ENCODE measurements at regions not wholly inside any gene's neighbourhood (a gene's known extent, or its start where the extent isn't known, plus 50 kb on each side); places are given as distances from the start of the nearest gene placed in this dataset.

DNA sequence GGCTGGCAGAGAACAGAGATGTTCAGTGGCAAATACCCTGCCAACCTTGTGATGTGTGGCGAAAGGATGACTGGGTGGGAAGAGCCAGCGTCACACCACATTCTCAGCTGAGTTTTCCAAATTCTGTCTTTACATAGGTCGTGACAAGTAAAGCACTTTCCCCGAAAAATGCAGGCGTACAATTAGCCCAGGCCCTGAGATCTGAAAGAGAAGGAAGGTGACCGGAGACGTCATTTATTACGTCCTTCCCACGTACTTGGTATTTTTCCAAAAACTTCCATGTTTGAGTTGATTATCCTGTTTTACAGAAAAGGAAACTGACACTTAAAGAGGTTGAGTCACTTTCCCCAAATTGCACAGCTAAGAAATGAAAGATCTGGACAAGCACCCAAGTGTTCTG, 413.3 kb downstream of the PRDM2 start:
- intact Hi-C loops (cut with DNase I), result loop anchor here (5.0 to 10.0 kb wide), 4 partner anchors 619 to 989 kb away; no protein-coding TSS in a partner anchor

DNA sequence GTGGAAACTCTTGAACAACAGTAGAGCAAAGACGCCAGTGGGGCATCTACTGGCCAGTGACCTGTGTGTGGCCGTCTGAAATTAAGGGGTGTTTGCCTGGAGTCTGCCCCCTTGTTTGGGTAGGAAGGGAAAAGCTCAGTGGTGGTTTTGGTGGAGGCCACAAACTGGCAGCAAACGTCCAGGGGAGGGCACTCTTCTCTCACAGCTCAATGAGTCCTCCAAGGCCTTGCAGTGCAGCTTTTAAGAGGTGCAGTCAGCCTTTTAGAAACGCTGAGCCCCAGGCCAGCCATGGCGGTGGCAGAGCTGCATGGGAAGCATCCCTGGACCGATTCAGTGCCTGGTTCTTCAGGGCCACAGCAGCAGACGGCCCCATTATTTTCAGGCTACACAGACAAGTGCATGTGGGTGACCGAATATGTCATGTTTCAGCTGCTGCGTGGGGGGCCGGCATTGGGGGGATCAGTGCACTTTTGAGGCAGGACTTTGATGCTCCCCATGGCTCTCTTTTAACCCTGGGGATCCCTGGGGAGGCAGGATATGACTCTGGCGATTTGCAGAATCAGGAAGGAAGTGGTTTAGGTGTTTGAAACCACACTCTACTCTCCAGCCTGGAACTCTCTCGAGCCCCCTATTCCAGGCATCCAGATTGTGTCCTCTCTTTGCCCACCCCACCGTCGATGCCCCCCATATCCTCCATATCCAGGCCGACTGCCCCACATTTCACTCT, 414.0 kb downstream of the PRDM2 start:
- intact Hi-C loops (cut with DNase I), result loop anchor here (5.0 to 10.0 kb wide), 4 partner anchors 618 to 988 kb away; no protein-coding TSS in a partner anchor
- DNase-seq (peak; percentile 37), ATAC-seq (peak; percentile 56 to 82)

More for the DNA sequence above, 413.3 kb downstream of the PRDM2 start:
- ATAC-seq (peak in 1 of 2 donors; percentile 68), DNase-seq (no peak)

DNA sequence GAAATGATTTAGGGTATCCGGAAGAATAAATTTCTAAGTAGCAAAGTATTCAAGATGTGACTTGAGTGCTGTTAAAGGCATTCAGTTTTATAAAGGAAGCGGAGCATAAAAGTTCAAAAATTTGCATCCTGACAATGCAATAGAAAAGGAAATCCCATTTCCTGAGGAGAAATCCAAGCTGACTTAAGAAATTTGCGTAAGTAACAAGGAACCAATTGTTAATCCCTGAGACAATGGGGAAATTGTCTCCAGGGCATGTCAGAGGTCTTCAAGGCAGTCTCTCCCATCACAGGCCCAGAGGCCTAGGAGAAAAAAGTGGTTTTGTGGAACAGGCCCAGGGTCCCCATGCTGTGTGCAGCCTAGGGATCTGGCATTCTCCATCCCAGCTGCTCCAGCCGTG, 416.0 kb downstream of the PRDM2 start:
- ATAC-seq, result no peak
- DNase-seq, result no peak
- intact Hi-C loops (cut with DNase I), result loop anchor here (10.0 kb wide), 2 partner anchors 619 to 929 kb away; no protein-coding TSS in a partner anchor

DNA sequence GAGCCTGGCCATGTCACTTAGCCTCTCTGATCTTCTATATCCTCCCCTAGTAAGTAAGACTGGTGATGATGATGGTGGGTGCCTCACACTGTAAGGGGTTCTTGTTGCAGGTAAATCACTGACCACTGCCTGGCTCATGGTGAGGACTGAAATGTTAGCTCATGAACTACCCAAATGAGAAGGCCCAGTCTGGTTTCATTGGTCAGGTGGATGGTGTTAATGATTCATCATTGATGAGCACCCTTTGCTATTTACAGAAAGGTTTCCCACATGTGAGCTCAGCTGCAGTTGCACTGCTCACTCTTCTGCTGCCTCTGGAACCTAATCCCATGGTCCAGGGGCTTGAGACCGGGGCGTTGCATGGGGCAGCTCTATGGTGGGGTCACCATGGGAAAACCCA, 417.7 kb downstream of the PRDM2 start:
- intact Hi-C loops (cut with DNase I), result loop anchor here (10.0 kb wide), 2 partner anchors 617 to 927 kb away; no protein-coding TSS in a partner anchor
- no peak for ATAC-seq

DNA sequence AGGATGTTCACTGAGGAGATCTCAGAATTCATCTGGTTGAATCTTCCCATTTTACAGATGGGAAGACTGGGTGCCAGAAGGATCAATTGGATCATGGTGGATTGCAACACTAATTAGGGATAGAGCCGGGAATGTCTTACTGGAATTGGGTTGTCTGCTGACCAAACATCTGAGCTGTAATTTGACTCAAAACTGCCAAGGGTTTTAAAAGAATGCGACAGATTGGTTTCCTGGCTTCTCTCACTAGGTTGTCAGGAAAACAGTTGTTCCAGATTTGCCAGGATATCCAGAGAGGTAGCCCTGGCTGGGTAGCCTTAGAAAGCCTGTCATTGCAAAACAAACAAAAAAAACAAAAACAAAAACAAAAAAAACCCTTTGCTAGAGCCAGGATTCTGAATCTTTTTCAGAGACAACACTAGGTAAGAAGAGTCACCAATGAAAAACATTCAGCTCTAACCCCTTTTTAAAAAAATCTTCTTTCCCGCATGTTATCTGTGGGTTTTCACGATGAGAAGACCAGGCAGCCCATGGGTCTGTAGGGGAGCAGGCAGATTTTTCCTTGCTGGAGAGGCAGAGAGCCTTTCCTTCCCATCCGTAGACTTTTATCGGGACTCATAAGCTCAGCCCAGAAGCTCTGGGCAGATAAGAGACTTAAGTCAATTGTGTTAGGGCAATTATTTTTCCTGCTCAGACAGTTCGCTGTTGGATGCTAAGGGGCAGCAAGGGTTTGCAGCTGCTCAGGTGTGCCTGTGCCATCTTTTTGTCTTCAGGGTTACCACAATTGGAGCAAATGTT, 418.9 kb downstream of the PRDM2 start:
- no peak for ATAC-seq
- no peak for DNase-seq
- intact Hi-C loops (cut with DNase I), result loop anchor here (10.0 kb wide), 2 partner anchors 616 to 926 kb away; no protein-coding TSS in a partner anchor

More for the DNA sequence above, 417.7 kb downstream of the PRDM2 start:
- DNase-seq, result no peak

DNA sequence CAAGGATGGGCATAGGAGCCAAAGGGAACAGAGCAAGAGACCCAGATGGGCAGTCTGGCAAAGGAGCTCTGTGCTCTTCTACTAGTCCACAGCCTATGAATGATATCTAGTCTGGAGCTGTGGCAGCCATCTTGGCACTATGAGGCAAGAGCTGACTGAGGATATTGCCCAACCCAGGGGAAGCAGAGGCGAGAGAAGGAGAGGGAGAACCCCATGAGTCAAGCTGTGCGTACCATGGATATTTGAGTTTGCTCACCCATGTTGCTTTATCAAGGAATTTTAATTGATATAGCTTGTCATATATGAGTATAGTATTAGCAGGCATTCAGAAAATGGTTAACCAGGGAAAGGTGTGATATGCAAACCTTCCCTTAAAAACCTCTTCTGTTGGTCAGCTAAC, 420.9 kb downstream of the PRDM2 start:
- intact Hi-C loops (cut with DNase I), result no loop called here
- DNase-seq (no peak), ATAC-seq (no peak)

DNA sequence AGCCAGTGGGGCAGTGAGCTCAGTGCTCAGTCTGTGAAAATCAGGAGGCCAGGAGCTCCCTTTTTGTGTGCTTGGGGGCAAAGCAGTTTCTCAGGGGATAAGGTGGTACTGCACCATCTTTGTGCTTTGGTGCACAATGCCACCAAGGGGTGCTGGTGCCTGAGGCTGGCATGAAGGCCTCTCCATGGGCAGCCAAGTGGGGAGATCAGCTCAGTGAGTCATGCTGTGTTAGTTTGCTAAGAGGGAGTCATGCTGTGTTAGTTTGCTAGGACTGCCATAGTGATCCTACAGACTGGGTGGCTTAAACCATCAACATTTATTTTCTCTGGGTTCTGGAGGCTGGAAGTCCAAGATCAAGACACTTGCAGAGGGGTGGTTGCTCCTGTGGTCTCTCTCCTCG, 428.1 kb downstream of the PRDM2 start:
- DNase-seq (no peak), ATAC-seq (no peak)
- intact Hi-C loops (cut with DNase I), result no loop called here

DNA sequence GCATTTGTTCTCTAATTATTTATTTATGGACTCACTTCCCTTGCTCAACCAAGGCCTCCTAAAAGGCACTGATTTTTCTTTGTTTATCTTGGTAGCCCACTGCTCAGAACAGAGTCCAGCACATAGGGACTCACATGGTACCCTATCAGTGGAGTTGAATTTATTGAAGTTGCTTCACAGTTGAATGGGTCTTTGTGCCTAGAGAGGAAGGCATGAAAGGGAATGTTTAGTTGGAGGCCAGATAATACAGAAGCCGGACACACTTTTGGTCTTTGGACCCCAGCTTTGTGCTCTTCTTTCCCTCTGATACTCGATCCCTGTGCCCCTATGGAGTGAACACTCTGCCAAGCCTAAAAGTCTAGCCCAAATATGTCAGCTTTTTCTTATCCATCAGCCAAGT, 429.0 kb downstream of the PRDM2 start:
- intact Hi-C loops (cut with DNase I), result no loop called here
- ATAC-seq (no peak), DNase-seq (no peak)

DNA sequence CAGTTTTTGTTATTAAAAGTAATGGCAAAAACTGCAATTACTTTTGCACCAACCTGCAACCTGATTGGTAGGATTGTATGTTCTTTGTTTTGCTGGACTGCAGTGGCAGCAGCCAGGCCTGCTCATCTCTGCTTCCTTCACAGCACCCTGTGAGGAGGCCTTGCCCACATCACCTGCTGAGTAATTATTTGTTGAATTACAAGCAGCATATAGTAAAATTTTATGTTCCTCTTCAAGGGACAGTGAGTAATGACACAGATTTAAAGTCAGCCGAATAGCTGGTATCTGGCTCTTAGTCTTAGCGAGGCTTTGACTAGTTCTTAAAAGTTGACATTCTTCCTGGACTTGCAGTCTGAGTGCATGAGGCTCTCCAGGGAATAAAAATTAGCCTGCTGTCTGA, 435.1 kb downstream of the PRDM2 start:
- ATAC-seq (no peak), DNase-seq (no peak)
- intact Hi-C loops (cut with DNase I), result no loop called here

DNA sequence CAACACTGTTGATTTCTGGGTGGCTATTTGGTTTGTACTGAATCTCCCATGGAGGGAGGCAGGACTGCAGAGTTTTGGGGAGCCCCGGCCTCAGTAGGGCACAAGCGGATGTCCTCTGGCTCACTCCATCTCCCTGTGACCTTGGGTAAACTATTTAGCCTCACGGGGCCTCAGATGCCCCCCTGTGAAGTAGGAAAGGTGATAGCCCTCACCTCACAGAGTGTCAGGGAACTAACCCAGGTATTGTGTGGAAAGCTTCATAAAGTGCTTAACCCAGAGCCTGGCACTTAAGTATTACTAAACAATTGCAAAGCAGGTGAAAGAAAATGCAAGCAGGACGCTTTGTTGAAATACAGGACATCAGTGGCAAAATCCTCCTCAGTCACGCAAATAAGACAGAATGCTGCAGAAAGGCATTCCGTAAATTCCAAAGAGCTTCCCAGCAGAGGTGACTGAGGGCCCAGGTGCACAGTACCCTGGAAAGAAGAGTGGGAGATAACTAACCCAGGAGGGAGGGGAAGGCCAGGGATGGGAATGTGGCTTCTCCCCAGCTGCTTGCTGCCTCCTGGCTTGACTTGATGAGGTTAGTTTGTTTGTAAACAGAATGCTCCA, 436.3 kb downstream of the PRDM2 start:
- DNase-seq, result no peak
- ATAC-seq, result no peak
- intact Hi-C loops (cut with DNase I), result no loop called here

DNA sequence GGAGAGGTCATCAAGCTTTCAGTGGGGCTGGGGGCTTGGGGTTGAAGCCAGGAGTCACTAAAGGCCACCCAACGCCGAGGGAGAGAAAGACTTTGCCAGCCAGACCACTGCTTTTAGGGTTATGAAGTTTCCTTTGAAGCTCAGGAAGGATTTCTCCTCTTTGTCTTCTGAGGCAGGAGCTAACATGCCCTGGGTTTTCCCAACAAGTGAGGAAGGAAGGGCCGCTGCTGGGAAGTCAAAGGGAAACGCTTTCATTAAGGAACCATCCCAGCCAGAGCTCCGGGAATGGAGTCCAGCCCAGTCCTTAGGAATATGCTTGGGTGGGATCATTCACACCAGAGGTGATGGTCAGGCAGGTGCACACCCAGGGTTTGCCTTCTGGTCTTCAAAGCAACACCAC, 436.9 kb downstream of the PRDM2 start:
- ATAC-seq (no peak), DNase-seq (no peak)
- intact Hi-C loops (cut with DNase I), result no loop called here

DNA sequence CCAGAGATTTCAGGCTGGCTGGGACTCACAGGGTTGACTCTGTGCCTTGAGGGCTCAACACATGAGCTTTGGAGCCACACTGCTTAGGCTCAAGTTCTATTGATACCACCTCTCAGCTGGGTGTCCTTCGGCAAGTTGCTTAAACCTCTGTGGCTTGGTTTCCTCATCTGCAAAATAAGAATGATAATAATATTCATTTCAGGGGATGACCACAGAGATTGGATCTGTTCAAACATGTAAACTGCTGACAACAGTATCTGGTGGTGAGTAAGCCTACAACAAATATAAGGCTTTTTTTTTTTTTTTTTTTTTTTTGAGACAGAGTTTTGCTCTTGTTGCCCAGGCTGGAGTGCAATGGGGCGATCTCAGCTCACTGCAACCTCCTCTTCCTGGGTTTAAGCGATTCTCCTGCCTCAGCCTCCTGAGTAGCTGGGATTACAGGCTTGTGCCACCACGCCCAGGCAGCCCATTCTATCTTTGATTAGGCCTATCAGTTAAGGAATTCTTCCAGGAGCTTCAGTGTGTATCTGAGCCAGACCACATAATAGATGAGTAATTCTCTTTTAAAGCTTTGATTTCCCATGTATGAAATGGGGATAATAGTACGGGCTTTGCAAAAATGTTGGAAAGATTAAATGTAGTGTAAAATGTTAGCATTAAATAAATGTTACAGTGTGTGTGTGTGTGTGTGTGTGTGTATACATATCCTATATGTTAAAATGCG, 437.6 kb downstream of the PRDM2 start:
- DNase-seq (no peak), ATAC-seq (no peak)
- intact Hi-C loops (cut with DNase I), result no loop called here

DNA sequence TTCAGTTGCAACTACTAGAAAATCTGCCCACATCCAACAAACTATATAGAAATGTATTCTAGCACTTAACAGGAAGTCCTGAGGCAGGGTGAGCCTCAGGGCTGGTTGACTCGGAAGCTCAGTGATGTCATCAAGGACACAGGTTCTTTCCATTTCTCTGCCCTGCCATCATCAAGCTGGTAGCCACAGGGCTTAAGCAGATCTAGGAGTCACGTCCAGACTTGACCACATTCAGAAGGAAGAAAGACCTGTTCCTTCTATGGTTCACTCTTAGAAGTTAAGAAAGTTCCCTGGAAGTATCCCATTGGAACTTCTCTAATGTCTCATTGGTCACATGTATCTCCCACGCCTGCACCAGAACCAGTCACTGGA, 438.1 kb downstream of the PRDM2 start:
- intact Hi-C loops (cut with DNase I), result no loop called here
- ATAC-seq (no peak), DNase-seq (no peak)

DNA sequence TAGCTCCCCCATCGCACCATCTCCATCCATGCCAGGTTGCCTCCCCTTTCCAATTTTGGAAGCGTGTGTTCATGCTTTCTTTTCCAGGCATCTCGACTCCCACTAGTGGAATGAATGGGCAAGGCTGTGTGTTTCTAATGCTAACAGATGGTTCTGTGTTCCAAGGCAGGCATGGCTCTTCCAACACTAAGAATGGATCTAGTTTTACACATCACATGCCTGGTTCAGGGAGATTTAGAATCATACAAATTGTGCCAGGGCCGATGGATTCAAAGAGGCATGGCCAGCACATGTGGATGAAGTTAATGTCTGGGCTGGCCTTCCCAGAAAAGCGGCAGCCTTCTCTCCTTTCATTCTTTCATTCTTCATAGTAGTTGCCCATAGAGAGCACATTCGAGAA, 438.7 kb downstream of the PRDM2 start:
- ATAC-seq, result peak in 1 of 2 donors; percentile 34
- intact Hi-C loops (cut with DNase I), result no loop called here
- DNase-seq, result no peak

DNA sequence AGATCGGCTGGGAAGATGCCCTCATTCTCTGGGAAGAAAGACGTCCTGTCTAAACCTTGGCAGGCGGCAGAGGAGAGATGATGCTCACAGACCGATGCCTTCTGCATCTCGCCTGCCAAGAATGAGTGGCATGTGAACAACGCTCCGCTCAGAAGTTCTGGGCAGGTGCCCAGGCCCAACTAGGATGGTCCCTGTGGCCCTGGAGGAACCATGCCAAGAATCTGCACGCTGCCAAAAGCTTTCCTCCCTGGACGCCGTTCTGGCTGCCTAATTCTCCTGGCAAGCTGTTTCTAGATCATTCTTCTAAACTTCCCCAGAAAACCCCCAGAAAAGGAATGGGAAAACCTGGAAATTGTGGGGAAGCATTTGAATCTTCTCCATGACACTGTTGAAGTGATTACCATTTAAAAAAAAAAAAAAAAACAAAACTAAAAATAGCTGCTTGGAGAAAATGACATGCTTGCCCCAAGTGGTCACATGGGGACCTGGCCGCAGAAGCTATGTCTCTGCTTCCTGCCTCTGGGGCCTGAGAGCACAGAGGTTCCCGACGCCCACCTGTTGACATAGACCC, 440.9 kb downstream of the PRDM2 start:
- DNase-seq, result peak; percentile 67
- intact Hi-C loops (cut with DNase I), result no loop called here
- ATAC-seq, result peak; percentile 91 to 94

DNA sequence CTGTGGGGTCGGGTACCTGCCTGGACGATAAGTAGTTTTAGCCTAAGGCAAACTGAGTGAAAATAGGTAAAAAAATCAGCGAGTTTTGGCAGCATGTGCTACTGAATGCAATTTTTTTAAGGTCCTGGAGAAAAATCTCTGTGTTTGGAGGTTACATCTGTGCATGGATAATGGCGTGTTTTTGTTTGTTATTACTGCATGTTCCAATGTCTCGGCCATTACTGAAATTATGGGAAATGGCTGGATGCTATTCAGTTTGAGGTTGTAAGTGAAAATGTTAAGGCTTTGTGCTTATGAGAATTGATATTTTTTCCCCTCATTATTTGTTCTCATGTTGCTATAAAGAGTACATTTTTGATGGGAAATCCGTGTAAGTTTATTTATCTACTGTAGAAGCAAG, 441.7 kb downstream of the PRDM2 start:
- intact Hi-C loops (cut with DNase I), result no loop called here
- ATAC-seq, result no peak
- no peak for DNase-seq

DNA sequence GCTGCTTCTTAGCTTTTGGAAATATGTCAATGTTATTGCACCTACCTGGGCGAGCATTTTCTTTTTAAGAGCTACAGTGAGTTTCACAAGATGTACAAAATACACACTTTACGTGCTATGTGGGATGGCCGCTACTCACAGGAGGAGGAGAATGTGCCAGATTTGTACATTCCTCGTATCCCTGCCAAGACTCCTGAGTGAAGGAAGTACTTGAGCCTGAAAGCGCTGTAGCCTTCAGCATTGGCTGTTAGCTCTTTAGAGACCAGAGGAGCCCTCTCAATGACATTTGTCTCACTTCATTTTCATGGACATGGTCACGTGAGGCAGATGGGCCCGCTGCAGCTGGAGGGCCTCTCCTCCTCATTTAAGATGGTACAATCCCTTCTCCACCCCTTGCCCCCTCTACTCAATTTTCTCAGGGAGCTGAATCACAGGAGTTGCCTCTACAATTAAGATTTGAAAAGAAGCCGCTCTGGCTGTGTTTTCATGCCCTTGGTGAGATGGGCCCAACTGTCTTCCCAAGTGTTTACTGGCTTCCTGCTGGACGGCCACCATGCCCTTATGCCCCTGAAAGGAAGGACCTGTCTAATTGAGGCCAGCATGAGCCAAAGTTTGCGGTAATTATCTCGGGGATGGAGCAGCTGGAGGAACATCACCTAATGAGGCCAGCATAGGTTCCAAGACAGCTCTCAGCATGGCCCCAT, 442.6 kb downstream of the PRDM2 start:
- intact Hi-C loops (cut with DNase I), result no loop called here
- ATAC-seq, result peak in 1 of 2 donors; percentile 74
- no peak for DNase-seq

DNA sequence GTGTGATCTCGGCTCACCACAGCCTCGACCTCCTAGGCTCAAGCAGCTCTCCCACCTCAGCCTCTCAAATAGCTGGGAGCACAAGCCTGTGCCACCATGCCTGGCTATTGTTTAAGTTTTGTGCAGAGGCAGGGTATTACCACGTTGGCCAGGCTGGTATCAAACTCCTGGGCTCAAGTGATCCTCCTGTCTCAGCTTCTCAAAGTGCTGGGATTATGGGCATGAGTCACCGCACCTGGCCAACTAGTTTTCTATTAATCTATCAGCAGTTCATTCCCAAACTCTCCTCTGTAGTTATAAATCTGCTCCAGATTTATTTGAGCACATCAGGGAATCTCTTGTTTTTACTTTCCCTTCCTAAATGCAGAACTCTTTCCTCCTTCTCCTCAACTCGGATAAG, 443.8 kb downstream of the PRDM2 start:
- DNase-seq, result no peak
- intact Hi-C loops (cut with DNase I), result no loop called here
- no peak for ATAC-seq

All from left cardiac atrium (tissue), 4 donors.